ENCODE measurements at regions not wholly inside any gene's neighbourhood (a gene's known extent, or its start where the extent isn't known, plus 50 kb on each side); places are given as distances from the start of the nearest gene placed in this dataset.

DNA sequence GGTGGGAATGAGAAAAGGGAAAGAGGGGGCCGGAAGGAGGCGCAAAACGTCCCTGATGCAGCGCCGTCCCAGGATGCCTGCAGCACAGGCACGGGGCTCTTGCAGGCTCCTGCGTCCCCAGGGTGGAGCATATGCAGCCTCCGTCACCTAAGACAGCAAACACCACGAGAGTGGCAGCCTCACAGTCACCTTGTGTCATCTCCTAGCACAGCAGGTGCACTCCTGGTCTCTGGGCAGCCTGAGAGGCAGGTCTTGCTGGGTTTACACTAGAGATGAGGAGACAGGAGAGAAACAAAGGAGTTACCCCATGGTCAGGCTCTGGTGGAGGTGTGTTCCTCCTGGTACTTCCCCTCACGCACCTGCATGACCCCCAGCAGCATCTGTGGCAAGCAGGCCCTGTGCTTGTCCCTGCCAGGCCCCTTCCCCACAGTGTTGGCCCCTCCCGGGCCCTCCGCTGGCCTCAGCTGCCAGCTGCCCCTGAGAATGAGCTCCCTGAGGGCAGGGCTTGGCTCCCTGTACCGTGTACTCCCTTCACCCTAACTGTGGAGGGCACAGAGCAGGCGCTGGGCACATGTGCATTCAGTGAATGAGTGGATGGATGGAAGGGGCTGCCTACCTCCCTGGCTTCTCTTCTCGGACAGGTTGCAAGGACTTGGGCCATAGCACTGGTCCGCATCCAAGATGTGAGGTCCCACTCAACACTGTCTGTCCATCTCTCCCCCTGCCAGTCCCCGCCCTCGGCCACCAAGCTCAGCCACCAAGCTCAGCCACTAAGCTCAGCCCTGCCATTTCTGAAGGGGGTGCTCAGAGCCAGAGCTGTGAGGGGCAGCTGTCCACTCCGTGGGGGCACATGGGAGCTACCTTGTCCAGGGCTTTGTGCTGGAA, 988.6 kb downstream of the BRD1 start:
- no peaks in the 10 kb centered on the region for H3K9me1 ChIP-seq (ENCODE audit: insufficient read depth, low read length)
- WGBS, 2 experiments (ENCODE audit: extremely low coverage in 2 of 2, insufficient read length in 1 of 2), result no CpG with 5 or more reads among the region's 19 CpGs
- no peak overlapping the region for H4K91ac ChIP-seq (ENCODE audit: insufficient read depth, low read depth, low read length)
- H3K4me2 ChIP-seq (ENCODE audit: low read depth, low read length), result no peak overlapping the region
- TF ChIP-seq, protein P1, sequence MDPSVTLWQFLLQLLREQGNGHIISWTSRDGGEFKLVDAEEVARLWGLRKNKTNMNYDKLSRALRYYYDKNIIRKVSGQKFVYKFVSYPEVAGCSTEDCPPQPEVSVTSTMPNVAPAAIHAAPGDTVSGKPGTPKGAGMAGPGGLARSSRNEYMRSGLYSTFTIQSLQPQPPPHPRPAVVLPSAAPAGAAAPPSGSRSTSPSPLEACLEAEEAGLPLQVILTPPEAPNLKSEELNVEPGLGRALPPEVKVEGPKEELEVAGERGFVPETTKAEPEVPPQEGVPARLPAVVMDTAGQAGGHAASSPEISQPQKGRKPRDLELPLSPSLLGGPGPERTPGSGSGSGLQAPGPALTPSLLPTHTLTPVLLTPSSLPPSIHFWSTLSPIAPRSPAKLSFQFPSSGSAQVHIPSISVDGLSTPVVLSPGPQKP (IDR thresholded peaks at IDR 0.05; ENCODE audit: borderline replicate concordance, low read depth, low read length), result no peak
- TF ChIP-seq CEBPB (IDR thresholded peaks at IDR 0.05; ENCODE audit: low read depth, low read length), result no peak
- no peak for TF ChIP-seq CHD1 (IDR thresholded peaks at IDR 0.05; ENCODE audit: low read depth, low read length)
- no peak for TF ChIP-seq BHLHE40 (IDR thresholded peaks at IDR 0.05; ENCODE audit: low read depth, low read length)
- no peak for TF ChIP-seq RFX5 (IDR thresholded peaks at IDR 0.05; ENCODE audit: low read depth, low read length)
- no peak for TF ChIP-seq MAFK (IDR thresholded peaks at IDR 0.05; ENCODE audit: low read depth, low read length)
- no peak for TF ChIP-seq NFE2L2 (IDR thresholded peaks at IDR 0.05; ENCODE audit: low read depth, low read length)
- TF ChIP-seq, protein P2, sequence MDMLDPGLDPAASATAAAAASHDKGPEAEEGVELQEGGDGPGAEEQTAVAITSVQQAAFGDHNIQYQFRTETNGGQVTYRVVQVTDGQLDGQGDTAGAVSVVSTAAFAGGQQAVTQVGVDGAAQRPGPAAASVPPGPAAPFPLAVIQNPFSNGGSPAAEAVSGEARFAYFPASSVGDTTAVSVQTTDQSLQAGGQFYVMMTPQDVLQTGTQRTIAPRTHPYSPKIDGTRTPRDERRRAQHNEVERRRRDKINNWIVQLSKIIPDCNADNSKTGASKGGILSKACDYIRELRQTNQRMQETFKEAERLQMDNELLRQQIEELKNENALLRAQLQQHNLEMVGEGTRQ (IDR thresholded peaks at IDR 0.05; ENCODE audit: low read depth, low read length), result no peak
- no peak for TF ChIP-seq POLR2A (IDR thresholded peaks at IDR 0.05; ENCODE audit: low read depth, low read length)
- TF ChIP-seq, protein P3, sequence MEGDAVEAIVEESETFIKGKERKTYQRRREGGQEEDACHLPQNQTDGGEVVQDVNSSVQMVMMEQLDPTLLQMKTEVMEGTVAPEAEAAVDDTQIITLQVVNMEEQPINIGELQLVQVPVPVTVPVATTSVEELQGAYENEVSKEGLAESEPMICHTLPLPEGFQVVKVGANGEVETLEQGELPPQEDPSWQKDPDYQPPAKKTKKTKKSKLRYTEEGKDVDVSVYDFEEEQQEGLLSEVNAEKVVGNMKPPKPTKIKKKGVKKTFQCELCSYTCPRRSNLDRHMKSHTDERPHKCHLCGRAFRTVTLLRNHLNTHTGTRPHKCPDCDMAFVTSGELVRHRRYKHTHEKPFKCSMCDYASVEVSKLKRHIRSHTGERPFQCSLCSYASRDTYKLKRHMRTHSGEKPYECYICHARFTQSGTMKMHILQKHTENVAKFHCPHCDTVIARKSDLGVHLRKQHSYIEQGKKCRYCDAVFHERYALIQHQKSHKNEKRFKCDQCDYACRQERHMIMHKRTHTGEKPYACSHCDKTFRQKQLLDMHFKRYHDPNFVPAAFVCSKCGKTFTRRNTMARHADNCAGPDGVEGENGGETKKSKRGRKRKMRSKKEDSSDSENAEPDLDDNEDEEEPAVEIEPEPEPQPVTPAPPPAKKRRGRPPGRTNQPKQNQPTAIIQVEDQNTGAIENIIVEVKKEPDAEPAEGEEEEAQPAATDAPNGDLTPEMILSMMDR (conservative IDR thresholded peaks at IDR 0.05; ENCODE audit: low read depth, low read length), result no peak
- no peak for TF ChIP-seq RCOR1 (IDR thresholded peaks at IDR 0.05; ENCODE audit: insufficient replicate concordance, low read length)
- no peak for TF ChIP-seq RAD21 (IDR thresholded peaks at IDR 0.05; ENCODE audit: low read length)
- TF ChIP-seq MAZ (IDR thresholded peaks at IDR 0.05; ENCODE audit: borderline replicate concordance, low read depth, low read length), result no peak
- TF ChIP-seq MXI1 (IDR thresholded peaks at IDR 0.05; ENCODE audit: borderline replicate concordance, low read depth, low read length), result no peak
- no peak for TF ChIP-seq SMC3 (IDR thresholded peaks at IDR 0.05; ENCODE audit: low read depth, low read length)
- TF ChIP-seq FOS (IDR thresholded peaks at IDR 0.05; ENCODE audit: low read depth, low read length), result no peak
- H2AK5ac ChIP-seq (ENCODE audit: low read depth, low read length), result no peak overlapping the region
- H2BK5ac ChIP-seq (ENCODE audit: low read depth, low read length, poor library complexity, severe bottlenecking), result no peak overlapping the region
- H3K4me3 ChIP-seq (ENCODE audit: insufficient read depth, low read depth, low read length), result no peak overlapping the region
- DNase-seq (no peak), ATAC-seq (ENCODE audit: low read depth) (no peak)
- no peaks in the 10 kb centered on the region for H3K36me3 ChIP-seq (ENCODE audit: control insufficient read depth, insufficient read depth, low read length)
- ChIA-PET POLR2A (ENCODE audit: unreplicated experiment) (no interaction called here), CTCF (no interaction called here)
- no peaks in the 10 kb centered on the region for H3K4me1 ChIP-seq (ENCODE audit: control insufficient read depth, insufficient read depth, low read length)
- H4K8ac ChIP-seq (ENCODE audit: low read depth in 2 of 2, low read length in 2 of 2), result no peak overlapping the region
- no peaks in the 10 kb centered on the region for H3K79me1 ChIP-seq (ENCODE audit: low read depth in 1 of 2, low read length in 2 of 2)
- no peak overlapping the region for H3K27ac ChIP-seq (ENCODE audit: insufficient read depth, low read length)
- H3K9ac ChIP-seq (ENCODE audit: low read depth, low read length), result no peak overlapping the region
- H3K4ac ChIP-seq (ENCODE audit: low read depth, low read length), result no peak overlapping the region
- H3K56ac ChIP-seq (ENCODE audit: extremely low read depth, insufficient read depth, low read length), result no peak overlapping the region
- no peaks in the 10 kb centered on the region for H4K20me1 ChIP-seq (ENCODE audit: insufficient read depth, low read length)
- no peak overlapping the region for H2AFZ ChIP-seq (replicated peaks; ENCODE audit: low read length, poor library complexity)
- no peak overlapping the region for H3K14ac ChIP-seq (replicated peaks; ENCODE audit: low read depth, low read length)
- H2BK120ac ChIP-seq (ENCODE audit: low read depth, low read length), result no peak overlapping the region
- no peaks in the 10 kb centered on the region for H3K27me3 ChIP-seq (ENCODE audit: control insufficient read depth, insufficient read depth, low read length)
- H2BK15ac ChIP-seq (ENCODE audit: low read depth, low read length), result no peak overlapping the region
- H2AK9ac ChIP-seq (replicated peaks; ENCODE audit: low read depth, low read length, poor library complexity), result no peak overlapping the region
- dilution Hi-C loops (cut with HindIII; ENCODE audit: low sequenced_read_pairs, unreplicated experiment), result no loop called here
- H2BK20ac ChIP-seq (ENCODE audit: low read depth, low read length), result no peak overlapping the region
- in situ Hi-C loops (cut with MboI; ENCODE audit: low sequenced_read_pairs), result no loop called here
- no peak overlapping the region for H3K18ac ChIP-seq (ENCODE audit: low read depth, low read length)
- no peak overlapping the region for H3K23ac ChIP-seq (ENCODE audit: low read depth, low read length)
- peaks cover 70% of the 10 kb centered on the region for H3K9me3 ChIP-seq (ENCODE audit: control insufficient read depth, insufficient read depth, low read length)
- no peak overlapping the region for H4K5ac ChIP-seq (ENCODE audit: low read depth, low read length)
- intact Hi-C loops (cut with micrococcal nuclease), result no loop called here
- no TSS peak for BruUV-seq (replicated peaks)

All from IMR-90 (cell line).